Lung (tissue), 11 donors: ENCODE measurements at regions not wholly inside any gene's neighbourhood (a gene's known extent, or its start where the extent isn't known, plus 50 kb on each side); places are given as distances from the start of the nearest gene placed in this dataset.

Experiments
- ATAC-seq: fragments of 200-7000 bp; cut with Tn5 transposase; one replicate; pipeline ENCODE4 v1.9.1; 2020; ENCODE audit warnings: moderate number of reproducible peaks; ENCODE audit not compliant: insufficient read depth, low FRiP score
- DNase-seq, 3 donors: peaks; one replicate each; pipeline ENCODE4 v3.0.0-alpha.2; 2013 to 2017
- H3K27ac ChIP-seq, 2 donors: one replicate each; pipeline ENCODE4 v1.5.1; 2013; ENCODE audit warnings: mild to moderate bottlenecking in 2 of 2, moderate library complexity in 2 of 2, control low read depth in 1 of 2, inconsistent platforms in 1 of 2, low read depth in 1 of 2, low read length in 1 of 2
- H3K27me3 ChIP-seq, 3 donors: one replicate each; pipeline ENCODE4 v1.5.1; 2013; ENCODE audit warnings: low read length in 2 of 3; ENCODE audit not compliant: control insufficient read depth in 3 of 3, insufficient read depth in 3 of 3
- H3K36me3 ChIP-seq, 4 donors: one replicate each; pipeline ENCODE4 v1.5.1; 2013; ENCODE audit warnings: low read length in 4 of 4, mild to moderate bottlenecking in 1 of 4, moderate library complexity in 1 of 4; ENCODE audit not compliant: control insufficient read depth in 4 of 4, insufficient read depth in 4 of 4
- H3K4me1 ChIP-seq, 5 donors: one replicate each; pipeline ENCODE4 v1.5.1; 2013; ENCODE audit warnings: low read length in 5 of 5, mild to moderate bottlenecking in 2 of 5, moderate library complexity in 1 of 5; ENCODE audit not compliant: control insufficient read depth in 5 of 5, insufficient read depth in 5 of 5
- H3K4me3 ChIP-seq: one replicate; pipeline ENCODE4 v1.5.1; 2013; ENCODE audit warnings: mild to moderate bottlenecking, control low read depth, moderate library complexity
- H3K9ac ChIP-seq, 2 donors: one replicate each; pipeline ENCODE4 v1.5.1; 2013; ENCODE audit warnings: low read length in 2 of 2, control low read depth in 1 of 2; ENCODE audit not compliant: insufficient read depth in 1 of 2
- H3K9me3 ChIP-seq, 4 donors: one replicate each; pipeline ENCODE4 v1.5.1; 2013; ENCODE audit warnings: low read length in 3 of 4, mild to moderate bottlenecking in 1 of 4, moderate library complexity in 1 of 4; ENCODE audit not compliant: control insufficient read depth in 4 of 4, insufficient read depth in 3 of 4
- WGBS, 2 donors: extraction: QIAGEN DNeasy Blood & Tissue Kit; methylation state at CpG; one replicate each; pipeline ENCODE4 v1.1.7; 2013; 5-methylcytosine and 5-hydroxymethylcytosine counted together
- TF ChIP-seq, protein P1 (sequence below): IDR thresholded peaks from 2 replicates; pipeline ENCODE4 v1.5.1; 2012; ENCODE audit warnings: mild to moderate bottlenecking; ENCODE audit errors: control extremely low read depth, extremely low read depth
- donor health status: control.
- donor health status: control.
- donor health status: Bipolar disorder and iron deficiency.
- donor health status: healthy.
- donor health status: DM: yes; HTN: yes; CAD: no.

DNA sequence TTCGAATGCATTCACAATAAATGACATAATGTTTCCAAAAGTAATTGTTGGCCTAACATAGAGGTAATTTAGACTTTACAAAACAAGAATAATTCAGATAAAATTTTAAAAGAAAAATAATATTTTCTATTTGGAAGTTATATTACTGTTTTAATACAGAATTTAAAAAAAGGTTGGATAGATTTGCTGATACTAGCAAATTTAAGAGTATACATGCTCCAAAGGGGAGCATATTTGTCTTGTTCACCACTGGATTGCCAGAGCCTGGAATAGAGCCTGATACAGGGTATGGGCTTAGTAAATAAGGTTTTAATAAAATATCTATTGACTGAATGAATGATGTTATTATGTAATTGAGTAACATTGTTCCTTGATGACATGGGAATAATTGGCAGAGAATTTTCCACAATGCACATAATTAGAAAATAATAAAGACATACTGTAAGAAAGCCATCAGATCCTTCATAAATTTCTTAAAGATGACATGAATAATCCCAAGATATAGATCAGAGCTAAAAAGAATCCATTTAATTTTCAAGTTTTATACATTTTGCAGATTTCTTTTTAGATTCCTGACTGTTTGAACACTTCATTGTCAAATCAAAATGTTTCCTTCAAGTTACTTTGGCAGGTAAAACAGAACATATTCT is 305.3 kb downstream of the SLC6A15 start:
- H3K27me3 ChIP-seq = no peaks in the 10 kb centered on the region
- no peaks in the 10 kb centered on the region for H3K9me3 ChIP-seq
- WGBS, 2 donors = 84 to 86% methylated on average over 1 of the region's 1 CpG
- H3K9ac ChIP-seq = no peak overlapping the region
- TF ChIP-seq, protein P1, sequence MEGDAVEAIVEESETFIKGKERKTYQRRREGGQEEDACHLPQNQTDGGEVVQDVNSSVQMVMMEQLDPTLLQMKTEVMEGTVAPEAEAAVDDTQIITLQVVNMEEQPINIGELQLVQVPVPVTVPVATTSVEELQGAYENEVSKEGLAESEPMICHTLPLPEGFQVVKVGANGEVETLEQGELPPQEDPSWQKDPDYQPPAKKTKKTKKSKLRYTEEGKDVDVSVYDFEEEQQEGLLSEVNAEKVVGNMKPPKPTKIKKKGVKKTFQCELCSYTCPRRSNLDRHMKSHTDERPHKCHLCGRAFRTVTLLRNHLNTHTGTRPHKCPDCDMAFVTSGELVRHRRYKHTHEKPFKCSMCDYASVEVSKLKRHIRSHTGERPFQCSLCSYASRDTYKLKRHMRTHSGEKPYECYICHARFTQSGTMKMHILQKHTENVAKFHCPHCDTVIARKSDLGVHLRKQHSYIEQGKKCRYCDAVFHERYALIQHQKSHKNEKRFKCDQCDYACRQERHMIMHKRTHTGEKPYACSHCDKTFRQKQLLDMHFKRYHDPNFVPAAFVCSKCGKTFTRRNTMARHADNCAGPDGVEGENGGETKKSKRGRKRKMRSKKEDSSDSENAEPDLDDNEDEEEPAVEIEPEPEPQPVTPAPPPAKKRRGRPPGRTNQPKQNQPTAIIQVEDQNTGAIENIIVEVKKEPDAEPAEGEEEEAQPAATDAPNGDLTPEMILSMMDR = no peak
- no peaks in the 10 kb centered on the region for H3K36me3 ChIP-seq
- H3K4me3 ChIP-seq = no peak overlapping the region
- DNase-seq (no peak), ATAC-seq (no peak)
- H3K27ac ChIP-seq = no peak overlapping the region
- H3K4me1 ChIP-seq = no peaks in the 10 kb centered on the region

DNA sequence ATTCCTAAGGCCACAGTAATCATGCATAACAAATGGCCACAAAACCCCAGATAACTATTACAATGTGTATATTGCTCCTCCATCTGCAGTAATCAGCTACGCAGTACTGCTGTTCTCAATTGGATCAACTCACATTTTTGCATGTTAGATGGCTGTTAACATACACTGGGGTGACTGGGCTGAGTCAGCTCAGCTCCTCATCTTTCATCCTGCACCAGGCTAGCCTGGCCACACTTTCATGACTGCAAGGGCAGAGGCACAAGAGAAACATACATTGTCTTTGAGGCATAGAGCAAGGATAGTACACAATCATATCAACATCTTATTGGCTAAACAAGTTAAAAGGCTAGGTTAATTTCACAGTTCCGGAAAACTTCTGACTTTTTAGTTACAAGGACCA is 306.6 kb downstream of the SLC6A15 start:
- H3K36me3 ChIP-seq = no peaks in the 10 kb centered on the region
- H3K9me3 ChIP-seq = no peaks in the 10 kb centered on the region
- no peaks in the 10 kb centered on the region for H3K27me3 ChIP-seq
- H3K9ac ChIP-seq = no peak overlapping the region
- no peak overlapping the region for H3K27ac ChIP-seq
- no peaks in the 10 kb centered on the region for H3K4me1 ChIP-seq
- no peak overlapping the region for H3K4me3 ChIP-seq
- TF ChIP-seq, protein P1 = no peak
- ATAC-seq (no peak), DNase-seq (no peak)
- WGBS, 2 donors = 86 to 87% methylated on average over 2 of the region's 2 CpGs

DNA sequence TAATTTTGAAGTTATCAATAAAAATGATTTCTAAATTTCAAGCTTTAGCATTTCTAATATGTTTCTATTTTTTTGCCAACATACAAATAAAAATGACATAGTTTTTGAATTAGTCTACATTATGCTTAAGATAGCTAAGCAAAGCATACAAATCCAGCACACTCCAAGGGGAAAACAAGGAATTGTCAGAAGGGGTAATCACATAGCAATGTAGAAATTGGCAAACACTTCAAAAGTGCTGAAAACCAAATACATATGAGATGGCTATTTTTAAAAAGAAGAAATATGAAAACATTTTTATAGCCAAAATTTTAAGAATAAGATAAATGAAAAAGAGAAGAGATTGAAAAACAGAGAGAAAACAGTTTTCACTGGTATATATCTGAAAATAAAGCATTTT is 308.0 kb downstream of the SLC6A15 start:
- ATAC-seq = no peak
- Histone ChIP-seq H3K36me3 (no peaks in the 10 kb centered on the region), H3K4me1 (no peaks in the 10 kb centered on the region), H3K9me3 (no peaks in the 10 kb centered on the region), H3K27me3 (no peaks in the 10 kb centered on the region), H3K27ac (no peak overlapping the region), H3K9ac (no peak overlapping the region), H3K4me3 (no peak overlapping the region)
- TF ChIP-seq, protein P1 = no peak
- DNase-seq = peak in 1 of 3 donors; percentile 13
